ENCODE measurements at regions not wholly inside any gene's neighbourhood (a gene's known extent, or its start where the extent isn't known, plus 50 kb on each side); places are given as distances from the start of the nearest gene placed in this dataset.

DNA sequence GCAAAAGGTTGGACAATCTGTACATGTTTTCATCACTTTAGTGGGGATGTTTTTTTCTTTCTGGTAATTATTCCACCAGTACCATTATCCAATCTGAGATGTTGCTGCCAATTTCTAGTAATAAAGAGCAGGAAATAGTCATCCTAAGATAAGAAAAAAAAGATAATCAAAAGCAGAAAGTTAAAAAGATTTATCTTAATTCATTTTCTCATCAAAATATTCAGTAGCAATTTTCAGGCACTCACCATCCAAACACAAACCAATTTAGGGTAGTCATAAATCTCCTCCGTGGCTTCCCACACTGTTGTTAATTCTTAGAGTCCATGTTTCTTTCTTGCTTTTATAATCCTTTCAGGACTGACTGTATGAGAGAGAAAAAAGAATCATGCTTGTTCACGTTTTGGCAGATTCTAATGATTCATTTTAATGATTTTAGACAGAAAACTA is 263.7 kb upstream of the UGT8 start:
- TF ChIP-seq, protein P1, sequence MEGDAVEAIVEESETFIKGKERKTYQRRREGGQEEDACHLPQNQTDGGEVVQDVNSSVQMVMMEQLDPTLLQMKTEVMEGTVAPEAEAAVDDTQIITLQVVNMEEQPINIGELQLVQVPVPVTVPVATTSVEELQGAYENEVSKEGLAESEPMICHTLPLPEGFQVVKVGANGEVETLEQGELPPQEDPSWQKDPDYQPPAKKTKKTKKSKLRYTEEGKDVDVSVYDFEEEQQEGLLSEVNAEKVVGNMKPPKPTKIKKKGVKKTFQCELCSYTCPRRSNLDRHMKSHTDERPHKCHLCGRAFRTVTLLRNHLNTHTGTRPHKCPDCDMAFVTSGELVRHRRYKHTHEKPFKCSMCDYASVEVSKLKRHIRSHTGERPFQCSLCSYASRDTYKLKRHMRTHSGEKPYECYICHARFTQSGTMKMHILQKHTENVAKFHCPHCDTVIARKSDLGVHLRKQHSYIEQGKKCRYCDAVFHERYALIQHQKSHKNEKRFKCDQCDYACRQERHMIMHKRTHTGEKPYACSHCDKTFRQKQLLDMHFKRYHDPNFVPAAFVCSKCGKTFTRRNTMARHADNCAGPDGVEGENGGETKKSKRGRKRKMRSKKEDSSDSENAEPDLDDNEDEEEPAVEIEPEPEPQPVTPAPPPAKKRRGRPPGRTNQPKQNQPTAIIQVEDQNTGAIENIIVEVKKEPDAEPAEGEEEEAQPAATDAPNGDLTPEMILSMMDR (IDR thresholded peaks at IDR 0.05), result no peak
- TF ChIP-seq POLR2A (IDR thresholded peaks at IDR 0.05), result no peak

Data from ovary (tissue), 3 donors.